Stimulated activated CD8-positive, alpha-beta memory T cell treated with anti-CD3 and anti-CD28 coated beads, Interleukin-4, amount 100 ng/mL, for 24 hours (primary cell): ENCODE measurements at regions not wholly inside any gene's neighbourhood (a gene's known extent, or its start where the extent isn't known, plus 50 kb on each side); places are given as distances from the start of the nearest gene placed in this dataset.

Experiments
- DNase-seq: peaks from one replicate; pipeline ENCODE4 v3.0.0-alpha.2; 2020; ENCODE audit warnings: low read depth

DNA sequence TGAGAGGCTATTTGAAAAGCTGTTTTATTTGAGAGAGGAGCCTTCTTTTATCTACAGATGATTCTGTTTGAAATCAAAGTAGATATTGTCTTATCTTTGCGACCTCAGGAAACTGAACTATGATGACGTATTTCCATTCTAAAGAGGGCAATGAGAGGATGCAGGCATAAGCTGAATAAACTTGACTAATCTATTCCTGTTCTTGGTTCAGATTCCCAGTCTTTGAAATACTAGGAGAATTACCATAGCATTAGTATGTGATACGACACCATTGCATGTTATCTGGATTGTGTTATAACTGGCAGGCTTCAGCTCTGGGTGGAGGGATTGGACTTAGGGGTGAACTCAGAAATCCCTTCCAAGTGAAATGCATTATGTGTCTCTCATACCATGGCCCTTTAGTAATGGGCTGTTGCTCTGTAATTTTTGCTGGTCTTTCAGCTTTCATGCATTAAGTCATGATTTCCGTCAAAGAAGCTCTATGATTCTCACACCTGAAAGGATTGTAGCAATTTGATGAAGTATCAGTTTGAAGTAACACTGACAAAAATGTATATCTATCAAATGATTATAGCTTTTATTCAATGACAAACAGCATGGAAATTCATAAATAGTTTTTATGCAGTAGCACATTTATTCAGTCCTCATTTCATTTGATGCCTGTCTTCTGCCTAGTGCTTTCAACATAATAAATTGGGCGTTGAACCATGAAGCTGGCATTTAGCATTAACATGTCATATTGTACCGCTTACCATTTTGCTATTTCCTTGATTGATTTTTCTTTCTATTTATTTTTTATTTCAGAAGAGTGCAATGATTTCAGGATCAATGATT, 138.4 kb upstream of the SPACA1 start:
- no peak for DNase-seq

DNA sequence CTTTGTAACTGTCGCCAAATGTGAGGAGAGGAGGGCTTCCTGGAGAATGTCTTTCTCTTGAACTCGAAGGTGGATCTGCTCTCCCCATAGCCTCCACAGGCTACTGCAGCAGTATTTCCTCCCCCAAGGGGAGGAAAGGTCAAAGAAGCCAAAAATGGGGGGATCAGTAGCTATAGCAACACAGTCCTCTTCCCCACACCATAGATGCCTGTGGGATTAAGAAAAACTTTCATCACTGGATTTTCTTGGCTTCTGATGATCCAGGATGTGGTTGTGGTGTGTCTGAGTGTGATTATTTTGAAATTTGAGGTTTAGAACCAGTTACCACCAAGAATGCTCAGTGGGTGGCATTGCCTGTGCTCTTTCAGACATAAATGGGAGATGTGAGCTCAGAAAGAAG, 140.1 kb upstream of the SPACA1 start:
- DNase-seq = no peak

DNA sequence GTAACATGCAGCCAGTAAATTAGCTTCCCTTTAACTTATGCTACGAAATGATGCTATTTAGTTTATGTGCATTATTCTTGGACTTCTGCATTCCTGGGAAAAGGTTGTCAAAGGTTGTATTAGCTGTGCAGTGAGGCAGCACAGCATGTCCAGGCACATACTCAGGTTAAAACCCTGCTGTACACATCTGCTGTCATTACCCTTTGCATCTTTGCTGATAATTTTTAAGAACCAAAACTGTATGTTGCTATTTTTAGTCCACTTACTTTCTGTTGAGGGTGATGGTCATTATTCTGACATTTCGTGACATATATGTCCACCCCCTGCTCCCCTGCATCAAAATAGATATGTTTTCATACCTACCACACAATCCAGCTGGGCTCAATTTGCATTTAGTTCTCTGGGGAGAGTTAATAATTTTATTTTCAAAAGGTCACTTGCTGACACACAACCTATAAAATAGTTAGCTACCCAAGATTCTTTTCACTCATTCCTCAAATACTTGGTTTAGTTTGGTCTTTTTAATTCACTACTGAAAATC, 142.5 kb upstream of the SPACA1 start:
- no peak for DNase-seq

DNA sequence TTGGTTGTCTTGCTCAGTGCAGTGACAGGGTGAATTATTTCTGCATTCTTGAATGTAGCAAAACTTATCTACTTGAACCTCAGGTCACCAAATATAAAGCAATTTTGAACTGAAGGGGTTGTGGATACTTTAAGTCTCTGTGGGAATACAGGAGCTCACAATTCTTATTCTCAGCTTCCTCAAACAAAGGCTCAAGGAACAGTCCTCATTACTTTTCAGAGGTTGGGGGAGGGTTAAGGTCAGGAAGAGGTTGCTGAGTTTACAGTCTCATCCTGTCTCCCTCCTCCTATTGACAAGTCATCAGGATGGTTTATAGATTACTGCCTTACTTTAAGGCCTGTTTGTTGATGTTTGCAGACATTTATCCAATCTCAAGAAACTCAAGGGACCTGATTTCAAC, 143.6 kb upstream of the SPACA1 start:
- no peak for DNase-seq

DNA sequence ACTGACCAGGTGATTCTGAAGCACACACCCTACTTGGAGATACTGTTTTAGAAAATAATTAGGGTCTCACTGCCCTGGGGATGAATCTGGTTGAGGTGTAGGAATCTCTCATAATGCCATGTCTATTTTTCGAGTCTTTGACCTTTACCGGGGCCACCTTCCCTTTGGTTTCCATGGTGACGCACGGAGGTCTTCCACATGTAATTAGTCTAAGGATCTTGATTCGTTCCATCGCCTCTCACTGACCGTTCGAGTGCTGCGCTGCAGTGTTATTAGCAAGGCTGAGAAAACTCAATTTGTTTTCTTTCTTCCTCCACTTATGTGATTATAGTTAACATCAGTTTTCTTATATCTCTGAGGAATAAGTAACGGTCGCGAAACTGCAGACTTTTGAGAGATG, 144.3 kb upstream of the SPACA1 start:
- DNase-seq = no peak

DNA sequence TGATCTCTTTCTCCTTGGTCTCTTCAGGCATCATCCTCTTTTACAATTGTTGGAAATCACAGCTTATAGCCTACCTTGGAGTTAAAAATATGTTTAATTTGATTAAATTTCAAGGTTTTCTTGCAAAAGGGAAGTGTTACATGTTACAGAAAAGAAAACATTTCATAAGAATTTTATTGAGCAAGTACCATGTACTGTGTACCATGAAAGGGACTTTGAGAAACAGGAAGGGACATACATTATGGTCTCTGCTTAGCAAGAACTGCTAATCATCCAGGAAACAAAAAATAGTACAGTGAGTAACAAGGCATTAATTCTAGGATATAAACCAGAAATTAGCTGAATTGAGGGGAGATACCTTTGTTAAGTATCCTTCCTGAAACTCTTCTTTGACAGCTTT, 145.3 kb upstream of the SPACA1 start:
- DNase-seq = no peak

DNA sequence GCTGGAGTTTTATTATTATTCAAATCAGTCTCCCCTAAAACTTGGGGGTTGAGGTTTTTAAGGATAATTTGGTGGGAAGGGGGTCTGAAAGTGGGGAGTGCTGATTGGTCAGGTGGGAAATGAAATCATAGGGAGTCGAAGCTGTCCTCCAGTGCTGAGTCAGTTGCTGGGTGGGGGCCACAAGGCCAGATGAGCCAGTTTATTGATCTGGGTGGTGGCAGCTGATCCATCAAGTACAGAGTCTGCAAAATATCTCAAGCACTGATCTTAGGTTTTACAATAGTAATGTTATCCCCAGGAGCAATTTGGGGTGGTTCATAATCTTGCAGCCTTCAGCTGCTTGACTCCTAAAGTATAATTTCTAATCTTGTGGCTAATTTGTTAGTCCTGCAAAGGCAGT, 146.0 kb upstream of the SPACA1 start:
- no peak for DNase-seq

DNA sequence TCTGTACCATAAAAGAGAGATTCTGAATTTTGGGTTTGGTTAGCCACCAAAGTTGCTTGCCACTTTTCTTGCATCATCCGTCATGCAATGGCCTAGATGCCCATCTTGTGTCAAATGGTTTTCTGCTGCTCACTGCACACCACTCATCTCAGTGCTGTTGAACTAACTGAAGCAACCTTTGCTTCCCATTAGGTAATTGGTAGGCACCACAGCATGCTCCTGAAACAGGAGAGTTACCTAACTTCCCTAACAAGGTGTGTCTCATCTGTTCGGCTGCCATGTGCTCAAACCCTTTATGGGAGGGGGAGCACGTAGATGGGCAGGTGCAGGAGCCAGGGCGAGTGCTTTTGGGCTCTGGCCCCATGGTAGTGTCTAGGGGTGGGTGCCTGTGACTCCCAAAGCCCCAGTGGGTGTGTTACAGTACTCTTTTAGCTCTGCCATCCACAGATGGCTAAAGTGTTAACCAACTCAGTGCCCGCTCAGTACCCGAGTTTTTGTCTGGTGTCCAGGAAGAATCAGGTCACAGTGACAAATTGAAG, 147.4 kb upstream of the SPACA1 start:
- no peak for DNase-seq

DNA sequence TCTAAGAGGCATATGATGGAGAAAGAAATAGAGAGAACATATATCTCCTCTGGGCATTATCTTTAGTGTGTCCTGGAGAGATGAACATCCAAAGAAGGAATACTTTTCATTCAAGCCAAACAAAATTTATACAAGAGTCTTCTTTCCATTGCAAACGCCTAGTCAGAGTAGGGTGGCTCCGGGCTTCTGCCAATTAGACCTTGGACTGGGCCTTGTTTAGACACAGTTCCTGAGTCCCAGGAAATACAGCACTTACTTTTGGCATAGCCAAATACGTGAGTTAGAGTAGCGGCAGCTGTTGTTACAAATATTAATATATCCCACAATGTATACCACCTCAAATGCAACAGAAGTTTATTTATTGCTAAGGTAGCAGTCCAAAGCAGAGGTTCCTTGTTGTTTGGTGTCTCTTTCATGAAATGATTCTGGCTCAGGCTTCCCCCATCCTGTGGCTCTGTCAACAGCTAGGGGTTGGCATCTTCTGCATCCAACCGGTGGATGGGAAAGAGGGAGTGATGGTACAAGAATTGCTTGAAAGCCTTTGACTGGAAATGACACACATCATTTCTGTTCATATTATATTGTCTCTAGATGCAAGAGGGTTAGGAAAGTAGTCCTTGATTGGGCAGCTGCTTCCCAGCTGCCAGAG, 148.0 kb upstream of the SPACA1 start:
- no peak for DNase-seq

DNA sequence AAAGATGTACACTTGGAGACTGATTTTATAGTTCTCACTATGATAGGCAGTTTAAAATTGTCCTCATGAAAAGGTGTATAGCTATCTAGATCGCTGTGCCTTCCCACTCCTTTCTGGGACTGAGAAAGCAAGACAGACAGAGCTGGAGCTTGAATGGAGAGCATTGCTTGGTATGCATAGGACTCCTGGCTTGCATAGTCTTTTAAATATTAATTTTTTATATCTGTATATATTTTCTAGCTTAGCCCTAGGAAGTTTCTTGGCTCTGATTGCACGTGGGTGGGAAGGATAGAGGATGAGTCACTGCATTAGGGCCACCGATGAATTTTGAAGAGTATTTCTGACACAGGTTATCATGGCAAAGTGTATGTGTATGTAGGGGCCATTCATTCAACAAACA, 150.0 kb upstream of the SPACA1 start:
- no peak for DNase-seq

DNA sequence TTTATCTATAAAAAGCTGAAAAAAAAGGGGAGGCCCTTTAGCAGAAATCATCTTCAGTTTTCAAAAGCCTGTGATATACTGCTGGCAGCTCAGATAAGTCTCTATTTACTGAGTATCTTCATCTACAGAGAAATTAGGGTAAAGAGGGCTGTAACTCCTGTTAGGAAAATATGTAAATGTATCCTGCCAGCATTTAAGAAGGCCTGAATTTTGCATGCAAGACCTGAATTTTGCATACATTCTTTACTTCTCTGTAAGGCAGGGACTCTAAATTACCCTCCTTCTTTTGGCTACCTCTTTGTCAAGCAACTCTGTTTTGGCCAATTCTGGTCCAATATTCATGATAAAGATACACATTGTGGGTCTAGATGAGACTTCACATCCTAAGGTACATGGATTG, 150.6 kb upstream of the SPACA1 start:
- no peak for DNase-seq

DNA sequence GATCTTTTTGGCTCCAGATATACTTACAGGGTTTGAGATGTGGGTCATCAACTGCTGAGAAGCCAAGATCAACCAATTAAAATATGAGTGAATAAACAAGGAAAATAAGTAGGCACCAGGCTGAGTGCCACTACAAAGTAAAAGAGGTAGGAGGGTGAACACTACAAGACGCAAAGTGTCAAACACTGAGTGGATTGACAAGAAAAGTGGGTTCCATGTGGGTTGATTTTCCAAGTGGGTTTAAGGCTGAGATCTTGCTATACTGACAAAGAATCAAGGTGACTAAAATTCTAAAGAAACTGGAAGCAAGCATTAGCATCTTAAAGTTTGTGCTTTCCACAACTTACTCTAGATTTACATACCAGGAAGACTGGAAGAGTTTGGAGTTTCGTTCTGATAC, 160.4 kb upstream of the SPACA1 start:
- no peak for DNase-seq

DNA sequence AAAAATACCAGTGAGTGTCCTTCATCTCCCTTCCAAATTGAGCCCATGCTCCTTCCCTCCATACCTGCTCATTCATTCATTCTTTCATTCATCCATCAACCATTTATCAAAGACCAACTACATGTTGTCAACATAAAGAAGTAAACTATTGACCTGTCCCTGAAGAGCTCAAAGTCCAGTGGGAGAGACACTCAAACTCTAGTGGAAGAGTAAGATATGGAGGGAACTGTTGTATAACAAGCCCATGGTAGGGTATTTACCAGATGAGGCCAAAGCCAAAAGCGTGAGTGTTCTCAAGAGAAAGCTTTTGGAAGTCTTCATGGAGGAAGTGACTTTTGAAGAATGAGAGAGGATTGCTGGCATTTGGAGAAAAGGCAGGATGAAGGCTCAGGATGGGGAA, 163.4 kb upstream of the SPACA1 start:
- DNase-seq = no peak

DNA sequence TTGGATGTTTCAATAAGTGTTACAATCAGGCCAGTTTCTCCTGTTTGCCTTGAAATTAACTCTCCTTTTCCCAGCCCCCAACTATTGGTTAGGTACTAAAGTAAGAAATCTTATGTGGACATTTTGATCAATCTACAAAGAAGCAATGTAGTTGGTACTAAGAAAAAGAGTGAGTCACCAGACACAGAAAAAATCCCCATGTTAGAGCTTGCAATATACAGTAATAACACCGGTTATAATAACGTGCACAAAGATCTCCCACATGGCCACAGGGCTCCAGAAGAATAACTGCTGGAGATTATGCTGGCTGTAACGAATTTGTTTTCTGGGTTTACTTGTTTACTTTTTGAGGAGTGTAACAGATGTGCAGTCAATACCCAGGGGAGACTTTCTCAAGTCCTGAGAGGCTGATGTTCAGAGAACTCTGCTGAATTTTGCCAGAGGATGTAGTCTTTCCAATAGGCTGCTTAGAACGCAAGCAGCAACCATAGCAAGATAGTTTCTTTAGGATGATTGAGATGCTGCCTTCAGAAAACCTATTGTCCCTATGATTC, 166.2 kb upstream of the SPACA1 start:
- DNase-seq = no peak

DNA sequence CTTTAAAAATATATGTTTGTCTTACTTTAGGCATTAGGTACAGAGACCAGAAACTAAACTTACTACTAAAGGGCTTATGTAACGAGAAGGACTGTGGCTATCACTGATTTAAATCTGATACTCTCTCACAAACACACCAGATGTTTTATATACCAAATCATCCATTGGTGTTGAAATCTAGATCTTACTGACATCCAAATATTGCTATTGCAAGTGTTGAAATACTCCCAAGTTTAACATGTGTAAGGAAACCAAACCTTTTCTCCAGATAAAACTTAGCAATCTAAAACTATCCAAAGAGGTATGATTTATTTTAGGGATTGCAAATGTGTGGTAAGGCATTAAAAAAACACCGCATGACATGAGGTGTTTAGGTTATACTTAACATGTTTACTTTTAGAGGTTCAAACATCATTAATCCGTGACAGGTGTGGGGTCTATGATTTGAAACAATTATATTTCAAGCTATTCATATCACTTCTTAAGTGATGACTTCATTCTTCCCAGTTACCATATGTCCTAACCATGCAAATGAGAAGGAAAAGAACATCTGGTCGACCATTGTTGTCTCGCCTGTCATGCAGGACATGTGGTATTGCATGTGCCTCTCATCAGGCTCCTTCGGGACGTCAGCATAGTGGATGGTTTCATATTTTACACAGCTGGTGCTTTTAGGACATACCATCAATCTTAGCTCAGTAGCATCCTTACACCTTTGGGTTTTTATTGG, 168.3 kb upstream of the SPACA1 start:
- DNase-seq = no peak

DNA sequence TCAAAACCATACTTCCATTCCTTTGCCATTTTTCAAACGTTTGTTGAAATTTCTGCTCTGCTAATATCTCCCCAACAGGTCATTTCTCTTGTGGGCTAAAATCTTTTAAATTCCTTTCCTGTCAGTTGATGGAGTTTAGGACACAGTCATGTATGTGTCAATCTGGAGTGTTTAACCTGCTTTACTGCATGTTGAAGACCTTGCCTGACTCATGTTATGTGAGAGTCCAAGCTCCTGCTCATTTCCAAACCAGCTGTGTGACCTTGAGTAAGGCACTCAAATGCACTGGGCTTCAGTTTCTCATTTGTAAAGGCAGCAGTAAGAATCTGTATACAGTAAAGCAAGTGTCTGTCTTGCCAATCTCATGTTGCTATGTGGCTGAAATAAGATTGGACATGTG, 171.9 kb upstream of the SPACA1 start:
- DNase-seq = no peak

DNA sequence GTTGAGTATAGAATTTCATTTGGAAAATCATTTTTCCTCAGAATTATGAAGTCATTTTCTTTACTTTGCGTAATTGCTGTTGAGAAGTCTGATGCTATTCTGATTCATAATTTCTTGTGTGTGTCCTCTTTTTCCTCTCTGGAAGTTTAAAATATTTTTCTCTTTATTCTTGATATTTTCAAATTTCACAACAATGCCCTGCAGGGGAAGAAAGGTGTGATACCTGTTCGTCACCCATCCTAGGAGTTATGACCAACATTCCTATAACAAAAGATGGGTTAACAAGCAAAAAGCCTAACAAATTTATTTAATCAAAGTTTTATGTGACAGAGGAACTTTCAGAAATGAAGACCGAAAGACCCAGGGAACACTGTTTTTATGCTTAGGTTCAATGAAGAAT, 171.5 kb upstream of the AKIRIN2 start:
- DNase-seq = no peak

DNA sequence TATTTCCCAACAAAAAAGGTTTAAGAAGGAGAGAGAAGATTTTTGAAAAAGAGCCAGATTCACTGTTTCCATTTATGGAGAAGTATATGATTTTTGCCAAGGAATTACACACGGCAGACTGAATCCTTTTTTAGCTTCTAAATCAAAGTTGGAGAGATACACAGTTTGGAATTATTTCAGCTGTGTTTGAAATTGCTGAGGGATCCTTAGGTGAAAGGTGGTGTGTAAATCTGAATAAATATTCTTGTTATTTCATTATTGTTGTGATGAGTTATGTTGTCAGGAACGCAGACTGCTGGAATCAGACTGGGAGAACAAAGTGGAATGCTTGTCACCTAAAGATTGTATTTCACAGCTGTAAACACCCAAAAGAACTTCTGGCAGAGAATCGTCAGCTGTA, 168.5 kb upstream of the AKIRIN2 start:
- no peak for DNase-seq

DNA sequence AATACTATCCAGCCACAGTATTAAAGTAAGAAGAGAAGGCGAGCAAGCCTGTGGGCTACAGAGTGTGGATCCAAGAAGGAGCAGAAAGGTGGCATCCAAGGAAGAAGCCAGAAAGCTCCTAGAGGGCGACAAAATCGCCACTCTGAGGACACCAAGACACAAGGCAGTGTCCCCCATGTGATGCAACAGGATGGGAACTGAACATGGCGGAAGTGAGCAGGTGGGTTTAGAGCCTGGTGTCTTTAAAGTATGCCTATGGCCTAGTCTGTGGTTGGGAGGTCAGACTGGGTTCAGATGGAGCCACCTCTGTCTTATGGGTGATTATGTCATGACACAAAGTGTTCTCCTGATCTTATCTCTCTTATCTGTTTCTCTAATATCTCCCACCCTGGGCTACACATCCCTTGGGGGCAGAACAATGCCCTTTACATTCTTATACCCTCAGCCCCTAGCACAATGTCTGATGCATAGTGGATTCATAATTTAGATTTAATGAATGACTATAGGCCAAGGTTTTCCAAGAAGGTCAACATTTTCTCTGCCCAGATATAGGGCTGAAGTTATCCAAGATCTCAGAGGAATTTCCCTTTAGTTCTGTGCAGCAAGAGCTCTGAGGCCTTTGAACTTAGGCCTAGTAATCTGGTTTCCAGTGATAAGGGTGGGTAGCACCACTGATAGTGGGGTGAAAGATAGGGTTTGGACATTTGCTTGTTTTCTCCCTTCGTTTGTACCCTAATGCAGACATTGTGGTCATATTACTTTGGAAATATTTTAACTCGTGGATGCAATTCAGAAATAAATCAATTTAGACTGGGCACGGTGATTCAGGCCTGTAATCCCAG, 167.3 kb upstream of the AKIRIN2 start:
- no peak for DNase-seq

DNA sequence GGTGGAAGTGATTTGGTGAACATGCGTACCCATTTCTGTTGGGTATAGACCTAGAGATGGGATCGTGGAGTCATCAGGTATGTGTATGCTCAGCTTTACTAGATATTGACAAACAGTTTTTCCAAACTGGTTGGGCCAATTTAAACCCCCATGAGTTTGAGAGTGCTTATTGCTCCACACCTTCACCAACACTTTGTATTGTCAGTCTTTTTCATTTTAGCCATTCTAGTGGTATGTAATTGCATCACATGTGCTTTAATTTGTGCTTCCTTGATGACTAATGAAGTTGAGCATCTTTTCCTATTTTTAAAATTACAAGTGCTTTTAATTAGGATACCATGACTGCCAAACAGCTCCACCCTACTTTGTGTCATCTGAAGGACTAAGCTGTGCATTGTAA, 158.9 kb upstream of the AKIRIN2 start:
- DNase-seq = no peak

DNA sequence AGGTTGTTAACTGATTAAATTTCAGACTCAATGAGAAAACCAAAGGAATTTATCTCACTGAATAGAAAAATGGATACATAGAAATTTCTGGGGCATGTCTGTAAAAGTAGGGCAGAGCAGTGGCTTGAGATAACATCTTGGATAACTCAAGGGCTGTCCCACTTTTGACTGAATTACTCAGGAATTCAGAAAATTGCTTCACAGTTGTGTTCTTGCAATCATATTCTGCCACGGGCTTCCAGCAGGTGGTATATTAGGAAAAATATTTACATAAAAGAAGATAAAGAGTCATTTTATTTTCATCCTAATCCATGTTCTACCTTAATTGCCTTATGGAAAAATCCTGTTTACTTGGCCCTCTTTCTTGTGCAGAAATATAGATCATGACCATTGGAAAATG, 156.4 kb upstream of the AKIRIN2 start:
- DNase-seq = no peak
